ENCODE measurements at regions not wholly inside any gene's neighbourhood (a gene's known extent, or its start where the extent isn't known, plus 50 kb on each side); places are given as distances from the start of the nearest gene placed in this dataset.

GRCh38 chrX:27350476-27350875 is 112.7 kb downstream of the PPP4R3C start:
- Mint-ChIP-seq H3K4me1 (no peaks in the 10 kb centered on the region), H3K36me3 (ENCODE audit: low read depth) (no peaks in the 10 kb centered on the region), H3K4me3 (no peak overlapping the region), H3K27me3 (ENCODE audit: insufficient read depth) (no peaks in the 10 kb centered on the region), H3K27ac (no peak overlapping the region), H3K9me3 (peaks cover 19% of the 10 kb centered on the region)
- H3K27me3 ChIP-seq (ENCODE audit: control insufficient read depth, insufficient read depth, low read length, poor library complexity, severe bottlenecking): no peaks in the 10 kb centered on the region
- no peak overlapping the region for H3K4me3 ChIP-seq (ENCODE audit: low read length)
- H3K36me3 ChIP-seq (ENCODE audit: control insufficient read depth, insufficient read depth, low read length): no peaks in the 10 kb centered on the region
- DNase-seq: no peak
- WGBS, 2 experiments (ENCODE audit: insufficient coverage in 1 of 2, insufficient read length in 1 of 2): 64% methylated on average over 5 of the region's 6 CpGs; no CpG with 5 or more reads in 1 of the 2 experiments
- no peak for TF ChIP-seq CTCF (conservative IDR thresholded peaks at IDR 0.05)
- no peak overlapping the region for H3K27ac ChIP-seq (ENCODE audit: low read depth, low read length)
- H3K9ac ChIP-seq (ENCODE audit: extremely low read depth, low read length, poor library complexity, severe bottlenecking): no peak overlapping the region
- no peaks in the 10 kb centered on the region for H3K9me3 ChIP-seq (ENCODE audit: control insufficient read depth, low read length)
- no peaks in the 10 kb centered on the region for H3K4me1 ChIP-seq (ENCODE audit: control insufficient read depth, insufficient read depth, low read length)

- H3K4me3 Mint-ChIP-seq: no peak overlapping the region
- DNase-seq: peak; percentile 82
- H3K9ac ChIP-seq (ENCODE audit: extremely low read depth, low read length, poor library complexity, severe bottlenecking): no peak overlapping the region
- no peaks in the 10 kb centered on the region for H3K27me3 Mint-ChIP-seq (ENCODE audit: insufficient read depth)
- H3K4me3 ChIP-seq (ENCODE audit: low read length): no peak overlapping the region
- H3K9me3 Mint-ChIP-seq: peaks cover 14% of the 10 kb centered on the region
- H3K27ac ChIP-seq (ENCODE audit: low read depth, low read length): no peak overlapping the region
- no peaks in the 10 kb centered on the region for H3K9me3 ChIP-seq (ENCODE audit: control insufficient read depth, low read length)
- H3K4me1 Mint-ChIP-seq: no peaks in the 10 kb centered on the region
- no peaks in the 10 kb centered on the region for H3K27me3 ChIP-seq (ENCODE audit: control insufficient read depth, insufficient read depth, low read length, poor library complexity, severe bottlenecking)
- no peaks in the 10 kb centered on the region for H3K36me3 Mint-ChIP-seq (ENCODE audit: low read depth)
- peak; percentile 94 for TF ChIP-seq CTCF (conservative IDR thresholded peaks at IDR 0.05)
- no peaks in the 10 kb centered on the region for H3K4me1 ChIP-seq (ENCODE audit: control insufficient read depth, insufficient read depth, low read length)
- no peaks in the 10 kb centered on the region for H3K36me3 ChIP-seq (ENCODE audit: control insufficient read depth, insufficient read depth, low read length)
- H3K27ac Mint-ChIP-seq: no peak overlapping the region
- 22% methylated on average over 6 of the region's 9 CpGs; no CpG with 5 or more reads in 1 of the 2 experiments for WGBS, 2 experiments (ENCODE audit: insufficient coverage in 1 of 2, insufficient read length in 1 of 2)
Measured at GRCh38 chrX:27336466-27337091, 126.6 kb downstream of the PPP4R3C start.

- DNase-seq: no peak
- Histone ChIP-seq H3K9me3 (ENCODE audit: control insufficient read depth, low read length) (no peaks in the 10 kb centered on the region), H3K27ac (ENCODE audit: low read depth, low read length) (no peak overlapping the region), H3K4me1 (ENCODE audit: control insufficient read depth, insufficient read depth, low read length) (no peaks in the 10 kb centered on the region), H3K4me3 (ENCODE audit: low read length) (no peak overlapping the region), H3K36me3 (ENCODE audit: control insufficient read depth, insufficient read depth, low read length) (no peaks in the 10 kb centered on the region), H3K9ac (ENCODE audit: extremely low read depth, low read length, poor library complexity, severe bottlenecking) (no peak overlapping the region), H3K27me3 (ENCODE audit: control insufficient read depth, insufficient read depth, low read length, poor library complexity, severe bottlenecking) (no peaks in the 10 kb centered on the region)
- Mint-ChIP-seq H3K4me3 (no peak overlapping the region), H3K4me1 (no peaks in the 10 kb centered on the region), H3K27me3 (ENCODE audit: insufficient read depth) (no peaks in the 10 kb centered on the region), H3K36me3 (ENCODE audit: low read depth) (no peaks in the 10 kb centered on the region), H3K27ac (no peak overlapping the region), H3K9me3 (peaks cover 49% of the 10 kb centered on the region)
- WGBS, 2 experiments (ENCODE audit: insufficient coverage in 1 of 2, insufficient read length in 1 of 2): 67% methylated on average over 1 of the region's 1 CpG; no CpG with 5 or more reads in 1 of the 2 experiments
- TF ChIP-seq CTCF (conservative IDR thresholded peaks at IDR 0.05): no peak
Measured at GRCh38 chrX:27321632-27322031, 141.5 kb downstream of the PPP4R3C start.

Measured in endodermal cell (in vitro differentiated cells).